GM12865 (cell line): ENCODE measurements at regions not wholly inside any gene's neighbourhood (a gene's known extent, or its start where the extent isn't known, plus 50 kb on each side); places are given as distances from the start of the nearest gene placed in this dataset.
"Not testable (repeated sequence)": the region's sequence is repeated elsewhere in the genome, so short reads cannot be mapped to it uniquely, and the experiment has no call there.

Experiments
- DNase-seq: peaks from one replicate; pipeline ENCODE4 v3.0.0; 2010; ENCODE audit warnings: low read depth
- H3K4me3 ChIP-seq: 2 replicates; pipeline ENCODE4 v1.5.1; 2011; ENCODE audit warnings: mild to moderate bottlenecking, low read depth, low read length, control low read depth
- CTCF ChIP-seq: IDR thresholded peaks from 2 replicates; pipeline ENCODE4 v1.5.1; 2011; ENCODE audit warnings: low read length, control low read depth, low read depth, inconsistent platforms; ENCODE audit not compliant: insufficient read depth; ENCODE audit errors: missing control alignments

- no peak for DNase-seq
- H3K4me3 ChIP-seq = no peak overlapping the region
- TF ChIP-seq CTCF = no peak
Measured at GRCh38 chr4:181897935-181898334, 345.3 kb upstream of the TENM3 start.

- H3K4me3 ChIP-seq, DNase-seq: not testable (repeated sequence)
Measured at GRCh38 chr4:181902404-181902803, 340.8 kb upstream of the TENM3 start.

- no peak for TF ChIP-seq CTCF
- no peak for DNase-seq
- H3K4me3 ChIP-seq = no peak overlapping the region
Measured at GRCh38 chr4:181905708-181906107, 337.5 kb upstream of the TENM3 start.

- H3K4me3 ChIP-seq = no peak overlapping the region
- TF ChIP-seq CTCF = no peak
- DNase-seq = peak; percentile 38
Measured at GRCh38 chr4:181908168-181908567, 335.0 kb upstream of the TENM3 start.

GRCh38 chr4:181909368-181909767 is 333.8 kb upstream of the TENM3 start:
- no peak for TF ChIP-seq CTCF
- H3K4me3 ChIP-seq = no peak overlapping the region
- peak; percentile 13 for DNase-seq

GRCh38 chr4:181911420-181911819 is 331.8 kb upstream of the TENM3 start:
- H3K4me3 ChIP-seq = no peak overlapping the region
- DNase-seq = no peak
- no peak for TF ChIP-seq CTCF

GRCh38 chr4:181933471-181933870 is 309.7 kb upstream of the TENM3 start:
- DNase-seq = no peak
- no peak for TF ChIP-seq CTCF
- no peak overlapping the region for H3K4me3 ChIP-seq
